H1 (cell line): ENCODE measurements at regions not wholly inside any gene's neighbourhood (a gene's known extent, or its start where the extent isn't known, plus 50 kb on each side); places are given as distances from the start of the nearest gene placed in this dataset.

Experiments used
- CTCF ChIA-PET: fragments of 300-600 bp; sonication (Branson Sonifier 250); formaldehyde crosslinking; loops from one replicate; lab custom pipeline; 2021; ENCODE audit not compliant: partially characterized antibody; lab: Charles Lee
- POLR2A ChIA-PET: fragments of 300-600 bp; sonication (Branson Sonifier 250); formaldehyde crosslinking; loops from one replicate; lab custom pipeline; 2021; ENCODE audit warnings: inconsistent platforms; ENCODE audit not compliant: partially characterized antibody; lab: Charles Lee
- DNase-seq, 2 experiments: peaks; one replicate each; pipeline versions ENCODE4 v3.0.0 to v3.0.0-alpha.2; 2010 to 2022; ENCODE audit warnings: low spot score in 2 of 2, low read depth in 1 of 2, mixed read lengths in 1 of 2
- FAIRE-seq: peaks from 2 replicates; lab custom pipeline; 2011; peaks lifted over from hg19 to GRCh38; lab: Jason Lieb, UNC
- H2AFZ ChIP-seq: 2 replicates; pipeline ENCODE4 v1.8.1; 2012; ENCODE audit warnings: low read length, inconsistent platforms
- H2AK5ac ChIP-seq: 2 replicates; pipeline ENCODE4 v1.6.1; 2013; ENCODE audit warnings: low read depth, low read length
- H2BK120ac ChIP-seq: replicated peaks from 2 replicates; pipeline ENCODE3; 2013; ENCODE audit warnings: low read depth, low read length, inconsistent platforms
- H2BK12ac ChIP-seq: 2 replicates; pipeline ENCODE4 v1.6.1; 2013; ENCODE audit warnings: low read depth, low read length
- H2BK15ac ChIP-seq: 2 replicates; pipeline ENCODE4 v1.6.1; 2013; ENCODE audit warnings: low read length
- H2BK20ac ChIP-seq: 2 replicates; pipeline ENCODE4 v1.6.1; 2013; ENCODE audit warnings: low read length
- H2BK5ac ChIP-seq: 2 replicates; pipeline ENCODE4 v1.6.1; 2013; ENCODE audit warnings: low read depth, low read length
- H3K14ac ChIP-seq: 2 replicates; pipeline ENCODE4 v1.6.1; 2013; ENCODE audit warnings: inconsistent platforms; ENCODE audit not compliant: insufficient read length
- H3K18ac ChIP-seq: 2 replicates; pipeline ENCODE4 v1.6.1; 2013; ENCODE audit warnings: low read length; ENCODE audit errors: extremely low read depth
- H3K23ac ChIP-seq: 2 replicates; pipeline ENCODE4 v1.6.1; 2013; ENCODE audit warnings: inconsistent platforms; ENCODE audit not compliant: insufficient read length
- H3K23me2 ChIP-seq: 2 replicates; pipeline ENCODE4 v1.6.1; 2013; ENCODE audit warnings: low read depth, low read length
- H3K27ac ChIP-seq: 2 replicates; pipeline ENCODE4 v1.6.1; 2011; ENCODE audit warnings: low read depth, low read length, inconsistent platforms
- H3K27me3 ChIP-seq, 4 experiments: replicated peaks in 1 of 4; 1 replicate in 1 of 4; 2 replicates in 3 of 4; pipeline versions ENCODE4 v1.6.1 to v1.8.1; 2011 to 2013; ENCODE audit warnings: low read length in 3 of 4, mild to moderate bottlenecking in 3 of 4, inconsistent platforms in 2 of 4, mixed read lengths in 2 of 4, moderate library complexity in 1 of 4; ENCODE audit not compliant: control insufficient read depth in 3 of 4, insufficient read depth in 3 of 4; ENCODE audit errors: extremely low read depth in 1 of 4
- H3K36me3 ChIP-seq, 4 experiments: 2 replicates each; pipeline versions ENCODE4 v1.6.1 to v1.8.1; 2011 to 2013; ENCODE audit warnings: mild to moderate bottlenecking in 4 of 4, low read length in 3 of 4, moderate library complexity in 2 of 4, control low read depth in 1 of 4, inconsistent platforms in 1 of 4; ENCODE audit not compliant: insufficient read depth in 4 of 4, control insufficient read depth in 2 of 4
- H3K4ac ChIP-seq: replicated peaks from 2 replicates; pipeline ENCODE3; 2013; ENCODE audit warnings: low read length, low read depth, mixed read lengths, inconsistent platforms; ENCODE audit not compliant: insufficient read length
- H3K4me1 ChIP-seq, 4 experiments: replicated peaks in 1 of 4; 1 replicate in 1 of 4; 2 replicates in 3 of 4; pipeline versions ENCODE4 v1.6.1 to v1.8.1; 2011 to 2013; ENCODE audit warnings: low read length in 3 of 4, inconsistent platforms in 2 of 4, mixed read lengths in 1 of 4; ENCODE audit not compliant: insufficient read depth in 4 of 4, control insufficient read depth in 3 of 4
- H3K4me2 ChIP-seq, 2 experiments: 2 replicates each; pipeline versions ENCODE4 v1.6.1 to v1.8.1; 2011 to 2013; ENCODE audit warnings: low read depth in 2 of 2, low read length in 2 of 2, control low read depth in 1 of 2, inconsistent platforms in 1 of 2, mild to moderate bottlenecking in 1 of 2; ENCODE audit not compliant: insufficient read depth in 1 of 2
- H3K4me3 ChIP-seq, 4 experiments: fragments of 200-600, 300-600 bp in 1 of 4; sonication (generic), shearing (Covaris generic), sonication (Bioruptor Twin) in 1 of 4; 2 replicates each; pipeline versions ENCODE4 v1.5.1 to v1.8.1; 2011 to 2016; ENCODE audit warnings: low read length in 4 of 4, low read depth in 3 of 4, control low read depth in 2 of 4, inconsistent platforms in 2 of 4, mild to moderate bottlenecking in 2 of 4, mixed read lengths in 1 of 4, moderate library complexity in 1 of 4; ENCODE audit not compliant: insufficient read depth in 2 of 4; ENCODE audit errors: extremely low read depth in 1 of 4
- H3K56ac ChIP-seq: replicated peaks from 2 replicates; pipeline ENCODE3; 2013; ENCODE audit warnings: low read depth, mild to moderate bottlenecking, mixed read lengths, low read length, inconsistent platforms; ENCODE audit not compliant: insufficient read length
- H3K79me1 ChIP-seq: 2 replicates; pipeline ENCODE4 v1.6.1; 2013; ENCODE audit warnings: low read depth, low read length, control low read depth
- H3K79me2 ChIP-seq, 2 experiments: 2 replicates each; pipeline versions ENCODE4 v1.6.1 to v1.8.1; 2012 to 2013; ENCODE audit warnings: low read length in 2 of 2, mild to moderate bottlenecking in 2 of 2, inconsistent platforms in 1 of 2; ENCODE audit not compliant: insufficient read depth in 2 of 2, control insufficient read depth in 1 of 2
- H3K9ac ChIP-seq, 4 experiments: replicated peaks in 1 of 4; 1 replicate in 1 of 4; 2 replicates in 3 of 4; pipeline versions ENCODE4 v1.6.1 to v1.8.1; 2011 to 2013; ENCODE audit warnings: low read depth in 3 of 4, low read length in 3 of 4, control low read depth in 2 of 4, mild to moderate bottlenecking in 2 of 4, moderate library complexity in 2 of 4, inconsistent platforms in 1 of 4; ENCODE audit errors: extremely low read depth in 1 of 4
- H3K9me3 ChIP-seq, 2 experiments: 2 replicates each; pipeline versions ENCODE4 v1.6.1 to v1.8.1; 2012 to 2013; ENCODE audit warnings: mild to moderate bottlenecking in 2 of 2, moderate library complexity in 2 of 2, control low read depth in 1 of 2, inconsistent platforms in 1 of 2, low read depth in 1 of 2, low read length in 1 of 2, mixed read lengths in 1 of 2; ENCODE audit not compliant: insufficient read depth in 2 of 2
- H4K20me1 ChIP-seq, 2 experiments: replicated peaks in 1 of 2; 2 replicates each; pipeline versions ENCODE3 to v1.8.1; 2011 to 2013; ENCODE audit warnings: inconsistent platforms in 2 of 2, low read length in 2 of 2, mild to moderate bottlenecking in 1 of 2; ENCODE audit not compliant: insufficient read depth in 2 of 2, control insufficient read depth in 1 of 2
- H4K5ac ChIP-seq: 2 replicates; pipeline ENCODE4 v1.6.1; 2013; ENCODE audit warnings: low read length, low read depth, mixed read lengths, inconsistent platforms; ENCODE audit not compliant: insufficient read length
- H4K8ac ChIP-seq: 2 replicates; pipeline ENCODE4 v1.8.0; 2013; ENCODE audit warnings: mild to moderate bottlenecking, moderate library complexity, low read length, inconsistent platforms; ENCODE audit not compliant: insufficient read depth; ENCODE audit errors: extremely low read depth
- H4K91ac ChIP-seq: replicated peaks from 2 replicates; pipeline ENCODE3; 2013; ENCODE audit warnings: low read length, mixed read lengths, inconsistent platforms; ENCODE audit not compliant: insufficient read length
- ASH2L ChIP-seq: fragments of 200-600, 300-600 bp; sonication (generic); IDR thresholded peaks from one replicate; pipeline ENCODE4 v1.7.1; 2017; ENCODE audit warnings: low read length
- ATF2 ChIP-seq: IDR thresholded peaks from 2 replicates; pipeline ENCODE4 v1.6.1; 2012; ENCODE audit warnings: low read length, inconsistent platforms
- ATF3 ChIP-seq: IDR thresholded peaks from 2 replicates; pipeline ENCODE4 v1.6.1; 2011; ENCODE audit warnings: low read depth, mild to moderate bottlenecking, low read length; ENCODE audit not compliant: insufficient read depth
- CHD1 ChIP-seq: IDR thresholded peaks from 2 replicates; pipeline ENCODE4 v1.6.1; 2012; ENCODE audit warnings: low read depth, low read length, improper control_type of control experiment
- CREB1 ChIP-seq: IDR thresholded peaks from 2 replicates; pipeline ENCODE4 v1.6.1; 2012; ENCODE audit warnings: inconsistent platforms
- FOSL1 ChIP-seq: IDR thresholded peaks from 2 replicates; pipeline ENCODE4 v1.6.1; 2011; ENCODE audit warnings: mild to moderate bottlenecking, low read depth, low read length, moderate library complexity; ENCODE audit not compliant: insufficient read depth
- KDM4A ChIP-seq: IDR thresholded peaks from one replicate; pipeline ENCODE4 v1.7.1; 2012; ENCODE audit warnings: low read depth, mild to moderate bottlenecking, moderate library complexity, low read length, inconsistent platforms; ENCODE audit not compliant: severe bottlenecking
- PHF8 ChIP-seq: fragments of 200-600 bp; sonication (generic); conservative IDR thresholded peaks from 2 replicates; pipeline ENCODE4 v1.7.1; 2012; ENCODE audit warnings: low read depth, mild to moderate bottlenecking, inconsistent platforms, low read length, moderate library complexity
- POLR2A ChIP-seq, 2 experiments: IDR thresholded peaks; 1 replicate in 1 of 2; 2 replicates in 1 of 2; pipeline ENCODE4 v1.6.1; 2011; ENCODE audit warnings: low read depth in 2 of 2, low read length in 2 of 2, mild to moderate bottlenecking in 2 of 2; ENCODE audit errors: control extremely low read depth in 1 of 2
- POLR2AphosphoS5 ChIP-seq: IDR thresholded peaks from 2 replicates; pipeline ENCODE4 v1.6.1; 2011; ENCODE audit warnings: low read depth, low read length
- SRF ChIP-seq: IDR thresholded peaks from 2 replicates; pipeline ENCODE4 v1.6.1; 2011; ENCODE audit warnings: mild to moderate bottlenecking, low read depth, low read length, moderate library complexity
- TAF7 ChIP-seq: optimal IDR thresholded peaks from 2 replicates; pipeline ENCODE3; 2011; ENCODE audit warnings: low read depth, mild to moderate bottlenecking, inconsistent platforms, low read length, moderate library complexity, borderline replicate concordance
- WGBS, 2 experiments: shearing (Covaris generic) in 1 of 2; methylation state at CpG; one replicate each; pipeline versions ENCODE4 v1.1.6 to v1.1.7; 2013 to 2015; ENCODE audit warnings: low lambda C conversion rate in 2 of 2, mixed read lengths in 2 of 2, inconsistent platforms in 1 of 2, low coverage in 1 of 2, missing lambda C conversion rate in 1 of 2; ENCODE audit not compliant: insufficient replicate concordance in 2 of 2, insufficient coverage in 1 of 2, insufficient read length in 1 of 2; ENCODE audit errors: extremely low coverage in 1 of 2, missing lambda C conversion rate in 1 of 2; 5-methylcytosine and 5-hydroxymethylcytosine counted together

DNA sequence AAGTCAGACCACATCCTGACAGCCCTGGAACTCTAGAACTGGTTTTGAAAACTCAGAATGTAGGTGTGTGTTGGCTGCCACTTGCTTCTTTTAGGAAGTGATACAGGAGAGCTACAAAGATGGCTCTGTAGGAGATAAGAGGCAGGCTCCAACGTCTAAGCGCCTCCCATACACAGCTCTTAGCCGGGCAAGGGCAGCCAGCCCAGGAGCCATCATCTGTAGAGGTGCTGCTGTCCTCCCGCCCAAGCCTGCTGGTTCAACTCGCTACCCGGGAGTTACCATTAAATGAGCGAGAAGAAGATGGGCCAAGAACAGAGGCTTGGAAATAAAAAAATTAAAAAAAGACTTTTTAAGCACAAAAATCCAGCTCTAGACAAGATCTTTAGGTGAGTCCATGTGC is 61.2 kb upstream of the DIO3 start:
- no peak overlapping the region for H2BK15ac ChIP-seq
- H3K36me3 ChIP-seq, result no peaks in the 10 kb centered on the region
- H3K79me2 ChIP-seq, result no peaks in the 10 kb centered on the region
- no peak overlapping the region for H3K18ac ChIP-seq
- H3K27me3 ChIP-seq, result no peaks in the 10 kb centered on the region; a peak in 1 of 7 replicates
- H4K91ac ChIP-seq, result no peak overlapping the region
- H2BK12ac ChIP-seq, result no peak overlapping the region
- no peak overlapping the region for H3K4me2 ChIP-seq
- WGBS, 2 experiments, result 97% methylated on average over 7 of the region's 7 CpGs; no CpG with 5 or more reads in 1 of the 2 experiments
- H2AK5ac ChIP-seq, result no peak overlapping the region
- H3K14ac ChIP-seq, result no peak overlapping the region
- H3K4me1 ChIP-seq, result peaks cover 8 to 19% (median 13%) of the 10 kb centered on the region in 4 experiments
- H3K9me3 ChIP-seq, result peaks cover 0 to 3% of the 10 kb centered on the region in 2 experiments; a peak in 1 of 4 replicates
- no peaks in the 10 kb centered on the region for H3K23me2 ChIP-seq
- H2BK120ac ChIP-seq, result no peak overlapping the region
- H3K56ac ChIP-seq, result no peak overlapping the region
- no peak overlapping the region for H2AFZ ChIP-seq
- H2BK5ac ChIP-seq, result no peak overlapping the region
- H2BK20ac ChIP-seq, result no peak overlapping the region
- no peak overlapping the region for H4K5ac ChIP-seq
- ChIA-PET POLR2A (no interaction called here), CTCF (interaction anchor here (1.2 to 1.7 kb wide), 3 partner anchors 14 to 46 kb away, joined by 3 to 7 read pairs (median 4); no protein-coding TSS in a partner anchor)
- no peak overlapping the region for H4K8ac ChIP-seq
- DNase-seq (no peak), FAIRE-seq (no peak)
- no peaks in the 10 kb centered on the region for H4K20me1 ChIP-seq
- H3K27ac ChIP-seq, result no peak overlapping the region
- no peak overlapping the region for H3K4ac ChIP-seq
- no peaks in the 10 kb centered on the region; the same call in none of the 2 replicates for H3K79me1 ChIP-seq
- no peak overlapping the region for H3K9ac ChIP-seq
- H3K23ac ChIP-seq, result no peak overlapping the region
- no peak overlapping the region for H3K4me3 ChIP-seq
- TF ChIP-seq TAF7 (no peak), POLR2AphosphoS5 (no peak), ATF2 (no peak), FOSL1 (no peak), ATF3 (no peak), SRF (no peak), KDM4A (no peak), PHF8 (no peak), CREB1 (no peak), ASH2L (no peak), CHD1 (no peak), POLR2A (IDR thresholded peaks at IDR 0.05; ENCODE audit: control extremely low read depth in 1 of 2, low read depth in 2 of 2, low read length in 2 of 2) (no peak)
